ENCODE measurements at regions not wholly inside any gene's neighbourhood (a gene's known extent, or its start where the extent isn't known, plus 50 kb on each side); places are given as distances from the start of the nearest gene placed in this dataset.

GRCh38 chr3:31291818-31292217 lies 240.9 kb upstream of the STT3B start:
- POLR2A ChIA-PET: no interaction called here
- Histone ChIP-seq H3K9me2 (ENCODE audit: insufficient read depth) (no peaks in the 10 kb centered on the region), H3K4me1 (ENCODE audit: control insufficient read depth in 1 of 2, insufficient read depth in 2 of 2, low read length in 2 of 2) (peaks cover 31 to 69% of the 10 kb centered on the region in 2 experiments), H4K20me1 (ENCODE audit: insufficient read depth) (no peaks in the 10 kb centered on the region), H3K27me3 (ENCODE audit: insufficient read depth, low read length) (no peaks in the 10 kb centered on the region), H3K4me3 (replicated peaks in 1 of 2; ENCODE audit: low read depth in 1 of 2, low read length in 2 of 2) (no peak overlapping the region), H3K4me2 (ENCODE audit: low read length) (0 out of 2 replicates have a peak overlapping the region, but pooled peaks have one; percentile 13), H3K36me3 (ENCODE audit: control insufficient read depth in 1 of 2, insufficient read depth in 2 of 2, low read length in 2 of 2) (no peaks in the 10 kb centered on the region), H3K9ac (ENCODE audit: low read length) (no peak overlapping the region), H3K9me3 (ENCODE audit: control insufficient read depth in 1 of 2, insufficient read depth in 1 of 2, low read depth in 1 of 2, low read length in 2 of 2) (no peaks in the 10 kb centered on the region), H2AFZ (ENCODE audit: low read depth, low read length, poor library complexity, severe bottlenecking) (no peak overlapping the region), H3K27ac (ENCODE audit: low read depth, low read length) (no peak overlapping the region), H3K79me2 (ENCODE audit: insufficient read depth, low read length) (no peaks in the 10 kb centered on the region)
- TF ChIP-seq SRF (IDR thresholded peaks at IDR 0.05; ENCODE audit: low read depth): no peak
- TF ChIP-seq ZBTB33 (IDR thresholded peaks at IDR 0.05; ENCODE audit: extremely low read depth, insufficient replicate concordance, low read length): no peak
- TF ChIP-seq YY1 (IDR thresholded peaks at IDR 0.05; ENCODE audit: extremely low read depth, insufficient replicate concordance, low read depth, low read length): no peak
- TF ChIP-seq, protein P1, sequence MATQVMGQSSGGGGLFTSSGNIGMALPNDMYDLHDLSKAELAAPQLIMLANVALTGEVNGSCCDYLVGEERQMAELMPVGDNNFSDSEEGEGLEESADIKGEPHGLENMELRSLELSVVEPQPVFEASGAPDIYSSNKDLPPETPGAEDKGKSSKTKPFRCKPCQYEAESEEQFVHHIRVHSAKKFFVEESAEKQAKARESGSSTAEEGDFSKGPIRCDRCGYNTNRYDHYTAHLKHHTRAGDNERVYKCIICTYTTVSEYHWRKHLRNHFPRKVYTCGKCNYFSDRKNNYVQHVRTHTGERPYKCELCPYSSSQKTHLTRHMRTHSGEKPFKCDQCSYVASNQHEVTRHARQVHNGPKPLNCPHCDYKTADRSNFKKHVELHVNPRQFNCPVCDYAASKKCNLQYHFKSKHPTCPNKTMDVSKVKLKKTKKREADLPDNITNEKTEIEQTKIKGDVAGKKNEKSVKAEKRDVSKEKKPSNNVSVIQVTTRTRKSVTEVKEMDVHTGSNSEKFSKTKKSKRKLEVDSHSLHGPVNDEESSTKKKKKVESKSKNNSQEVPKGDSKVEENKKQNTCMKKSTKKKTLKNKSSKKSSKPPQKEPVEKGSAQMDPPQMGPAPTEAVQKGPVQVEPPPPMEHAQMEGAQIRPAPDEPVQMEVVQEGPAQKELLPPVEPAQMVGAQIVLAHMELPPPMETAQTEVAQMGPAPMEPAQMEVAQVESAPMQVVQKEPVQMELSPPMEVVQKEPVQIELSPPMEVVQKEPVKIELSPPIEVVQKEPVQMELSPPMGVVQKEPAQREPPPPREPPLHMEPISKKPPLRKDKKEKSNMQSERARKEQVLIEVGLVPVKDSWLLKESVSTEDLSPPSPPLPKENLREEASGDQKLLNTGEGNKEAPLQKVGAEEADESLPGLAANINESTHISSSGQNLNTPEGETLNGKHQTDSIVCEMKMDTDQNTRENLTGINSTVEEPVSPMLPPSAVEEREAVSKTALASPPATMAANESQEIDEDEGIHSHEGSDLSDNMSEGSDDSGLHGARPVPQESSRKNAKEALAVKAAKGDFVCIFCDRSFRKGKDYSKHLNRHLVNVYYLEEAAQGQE (IDR thresholded peaks at IDR 0.05; ENCODE audit: low read depth): no peak
- no peak for TF ChIP-seq SIN3A (IDR thresholded peaks at IDR 0.05; ENCODE audit: low read depth)
- no peak for TF ChIP-seq TCF7L2 (IDR thresholded peaks at IDR 0.05; ENCODE audit: borderline replicate concordance, extremely low read depth, insufficient read depth, insufficient read length)
- TF ChIP-seq RAD21 (IDR thresholded peaks at IDR 0.05; ENCODE audit: low read depth): no peak
- no peak for TF ChIP-seq POLR2AphosphoS5 (IDR thresholded peaks at IDR 0.05; ENCODE audit: low read depth, low read length)
- no peak for TF ChIP-seq ATF3 (IDR thresholded peaks at IDR 0.05)
- TF ChIP-seq FOSL1 (IDR thresholded peaks at IDR 0.05; ENCODE audit: low read depth): no peak
- TF ChIP-seq CEBPB (IDR thresholded peaks at IDR 0.05; ENCODE audit: low read depth): no peak
- TF ChIP-seq POLR2A (IDR thresholded peaks at IDR 0.05; ENCODE audit: borderline replicate concordance, extremely low read depth, insufficient read depth, insufficient read length): no peak
- TF ChIP-seq ZNF274 (IDR thresholded peaks at IDR 0.05; ENCODE audit: low read depth, low read length): no peak
- TF ChIP-seq CBX3 (IDR thresholded peaks at IDR 0.05; ENCODE audit: low read depth): no peak
- TF ChIP-seq EGR1 (IDR thresholded peaks at IDR 0.05; ENCODE audit: low read depth): no peak
- TF ChIP-seq EZH2phosphoT487 (IDR thresholded peaks at IDR 0.05; ENCODE audit: borderline replicate concordance): no peak
- TF ChIP-seq JUND (IDR thresholded peaks at IDR 0.05): no peak
- ATAC-seq (no peak), DNase-seq (ENCODE audit: low read depth, low spot score) (no peak)
- no TSS peak for BruUV-seq (replicated peaks)
- intact Hi-C loops (cut with micrococcal nuclease): no loop called here
- CTCF ChIA-PET: no interaction called here
- RAD21 ChIA-PET (ENCODE audit: low non-redundant PET in 1 of 2, low total read pairs in 2 of 2, uncharacterized antibody in 2 of 2, unreplicated experiment in 2 of 2): no interaction called here

Data from HCT116 (cell line).